Naive thymus-derived CD4-positive, alpha-beta T cell (primary cell): ENCODE measurements at regions not wholly inside any gene's neighbourhood (a gene's known extent, or its start where the extent isn't known, plus 50 kb on each side); places are given as distances from the start of the nearest gene placed in this dataset.
"Not testable (repeated sequence)": the region's sequence is repeated elsewhere in the genome, so short reads cannot be mapped to it uniquely, and the experiment has no call there.

ENCODE experiments used
- ATAC-seq: fragments of 150-1000 bp; cut with Tn5 transposase; 2 replicates; pipeline ENCODE4 v1.10.0; 2021; ENCODE audit warnings: mild to moderate bottlenecking, moderate library complexity
- CTCF ChIA-PET: fragments of 350-600 bp; sonication (Branson Sonifier 250); formaldehyde crosslinking; loops from one replicate; lab custom pipeline; 2021; ENCODE audit warnings: antibody characterized with exemption; lab: Charles Lee
- POLR2A ChIA-PET: fragments of 350-600 bp; sonication (Branson Sonifier 250); formaldehyde crosslinking; loops from one replicate; lab custom pipeline; 2021; ENCODE audit warnings: antibody characterized with exemption, inconsistent platforms; lab: Charles Lee
- DNase-seq, 9 donors: peaks; one replicate each; pipeline versions ENCODE4 v3.0.0 to v3.0.0-alpha.2; 2020 to 2022; ENCODE audit warnings: mixed read lengths in 1 of 9
- H3K27ac ChIP-seq: one replicate; pipeline ENCODE4 v1.7.0; 2013; ENCODE audit warnings: mild to moderate bottlenecking, low read depth, low read length, moderate library complexity
- H3K27me3 ChIP-seq, 2 donors: one replicate each; pipeline ENCODE4 v1.7.0; 2013; ENCODE audit warnings: low read length in 2 of 2, mild to moderate bottlenecking in 2 of 2, moderate library complexity in 2 of 2; ENCODE audit not compliant: control insufficient read depth in 2 of 2, insufficient read depth in 2 of 2
- H3K36me3 ChIP-seq, 3 experiments: 1 replicate in 2 of 3; 2 replicates in 1 of 3; pipeline ENCODE4 v1.7.0; 2013; ENCODE audit warnings: low read length in 3 of 3, mild to moderate bottlenecking in 3 of 3, moderate library complexity in 1 of 3; ENCODE audit not compliant: insufficient read depth in 3 of 3, control insufficient read depth in 2 of 3
- H3K4me1 ChIP-seq, 2 donors: one replicate each; pipeline ENCODE4 v1.7.0; 2013; ENCODE audit warnings: low read length in 2 of 2, mild to moderate bottlenecking in 2 of 2, moderate library complexity in 1 of 2; ENCODE audit not compliant: control insufficient read depth in 2 of 2, insufficient read depth in 2 of 2
- H3K4me3 ChIP-seq: 2 replicates; pipeline ENCODE4 v1.7.0; 2013; ENCODE audit warnings: mild to moderate bottlenecking, low read length
- H3K9me3 ChIP-seq, 3 experiments: 1 replicate in 2 of 3; 2 replicates in 1 of 3; pipeline ENCODE4 v1.7.0; 2013; ENCODE audit warnings: low read length in 3 of 3; ENCODE audit not compliant: control insufficient read depth in 2 of 3
- H3K27ac Mint-ChIP-seq, 9 donors: one replicate each; pipeline ENCODE4 v1.8.0; 2020 to 2022; ENCODE audit warnings: mixed read lengths in 9 of 9, mild to moderate bottlenecking in 8 of 9, moderate library complexity in 5 of 9, inconsistent platforms in 2 of 9
- H3K27me3 Mint-ChIP-seq, 5 donors: one replicate each; pipeline ENCODE4 v1.8.0; 2021 to 2022; ENCODE audit warnings: mixed read lengths in 5 of 5, mild to moderate bottlenecking in 1 of 5
- H3K36me3 Mint-ChIP-seq, 5 donors: one replicate each; pipeline ENCODE4 v1.8.0; 2020 to 2022; ENCODE audit warnings: mixed read lengths in 5 of 5, mild to moderate bottlenecking in 3 of 5, inconsistent platforms in 1 of 5
- H3K4me1 Mint-ChIP-seq, 7 donors: one replicate each; pipeline ENCODE4 v1.8.0; 2020 to 2022; ENCODE audit warnings: mixed read lengths in 7 of 7, mild to moderate bottlenecking in 3 of 7, inconsistent platforms in 1 of 7
- H3K4me3 Mint-ChIP-seq, 10 donors: one replicate each; pipeline ENCODE4 v1.8.0; 2020 to 2022; ENCODE audit warnings: mild to moderate bottlenecking in 10 of 10, mixed read lengths in 10 of 10, moderate library complexity in 6 of 10, inconsistent platforms in 2 of 10
- H3K9me3 Mint-ChIP-seq, 11 donors: one replicate each; pipeline ENCODE4 v1.8.0; 2020 to 2022; ENCODE audit warnings: mixed read lengths in 11 of 11, mild to moderate bottlenecking in 4 of 11, inconsistent platforms in 1 of 11, moderate library complexity in 1 of 11
- intact Hi-C, 2 donors: fragments of 100-400 bp; cut with micrococcal nuclease; formaldehyde crosslinking; loops; one replicate each; pipeline ENCODE4 v1.15.1; 2023

GRCh38 chr2:44060286-44060685, 64.5 kb upstream of the LRPPRC start:
- H3K27ac ChIP-seq, H3K27me3 Mint-ChIP-seq, ATAC-seq, H3K4me1 Mint-ChIP-seq, H3K4me3 Mint-ChIP-seq, POLR2A ChIA-PET, H3K9me3 Mint-ChIP-seq, DNase-seq, H3K9me3 ChIP-seq, H3K4me3 ChIP-seq, H3K4me1 ChIP-seq, CTCF ChIA-PET, H3K27ac Mint-ChIP-seq, intact Hi-C loops, H3K36me3 Mint-ChIP-seq, H3K36me3 ChIP-seq, H3K27me3 ChIP-seq: not testable (repeated sequence)

- Mint-ChIP-seq H3K27me3 (peaks cover 0 to 14% (median 0%) of the 10 kb centered on the region in 5 donors), H3K9me3 (peaks cover 0 to 1% (median 0%) of the 10 kb centered on the region in 11 donors), H3K36me3 (no peaks in the 10 kb centered on the region), H3K27ac (no peak overlapping the region), H3K4me3 (no peak overlapping the region), H3K4me1 (peaks cover 0 to 1% (median 0%) of the 10 kb centered on the region in 7 donors)
- ChIA-PET CTCF (no interaction called here), POLR2A (no interaction called here)
- H3K27ac ChIP-seq = no peak overlapping the region
- no peaks in the 10 kb centered on the region for H3K9me3 ChIP-seq
- no peaks in the 10 kb centered on the region for H3K27me3 ChIP-seq
- H3K4me1 ChIP-seq = no peaks in the 10 kb centered on the region
- no peak overlapping the region for H3K4me3 ChIP-seq
- DNase-seq (no peak), ATAC-seq (no peak)
- intact Hi-C loops = no loop called here
- no peaks in the 10 kb centered on the region for H3K36me3 ChIP-seq
Observed at GRCh38 chr2:44060990-44061389, 65.2 kb upstream of the LRPPRC start.

DNA sequence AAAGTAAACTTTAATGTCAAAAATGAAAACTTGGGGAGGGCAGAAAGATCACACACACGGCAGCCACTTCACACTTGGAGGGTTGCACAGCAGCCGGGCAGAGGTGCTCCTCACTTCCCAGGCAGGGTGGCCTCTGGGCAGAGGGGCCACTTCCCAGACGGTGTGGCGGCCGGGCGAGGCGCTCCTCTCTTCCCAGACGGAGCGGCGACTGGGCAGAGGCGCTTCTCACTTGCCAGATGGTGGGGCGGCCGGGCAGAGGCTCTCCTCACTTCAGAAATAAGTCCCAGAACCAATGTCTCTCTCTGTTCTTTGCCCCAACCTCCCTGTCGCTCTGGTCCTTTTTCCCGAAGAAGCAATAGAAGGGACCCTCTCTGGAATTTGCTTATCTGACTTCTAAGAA, 65.7 kb upstream of the LRPPRC start:
- ATAC-seq (no peak), DNase-seq (no peak)
- no peaks in the 10 kb centered on the region for H3K9me3 ChIP-seq
- intact Hi-C loops = no loop called here
- H3K36me3 ChIP-seq = no peaks in the 10 kb centered on the region
- H3K4me3 ChIP-seq = no peak overlapping the region
- H3K27me3 ChIP-seq = no peaks in the 10 kb centered on the region
- no peaks in the 10 kb centered on the region for H3K4me1 ChIP-seq
- no peak overlapping the region for H3K4me3 Mint-ChIP-seq
- H3K9me3 Mint-ChIP-seq = peaks cover 0 to 1% (median 0%) of the 10 kb centered on the region in 11 donors
- no peak overlapping the region for H3K27ac Mint-ChIP-seq
- H3K4me1 Mint-ChIP-seq = no peaks in the 10 kb centered on the region
- ChIA-PET POLR2A (no interaction called here), CTCF (no interaction called here)
- no peak overlapping the region for H3K27ac ChIP-seq
- H3K36me3 Mint-ChIP-seq = no peaks in the 10 kb centered on the region
- peaks cover 0 to 14% (median 0%) of the 10 kb centered on the region in 5 donors for H3K27me3 Mint-ChIP-seq

GRCh38 chr2:44061876-44062275, 66.1 kb upstream of the LRPPRC start:
- POLR2A ChIA-PET = no interaction called here
- Histone ChIP-seq H3K4me3 (no peak overlapping the region), H3K27me3 (no peaks in the 10 kb centered on the region), H3K9me3 (no peaks in the 10 kb centered on the region), H3K36me3 (no peaks in the 10 kb centered on the region), H3K4me1 (no peaks in the 10 kb centered on the region), H3K27ac (no peak overlapping the region)
- Mint-ChIP-seq H3K9me3 (peaks cover 0 to 1% (median 0%) of the 10 kb centered on the region in 11 donors), H3K4me3 (no peak overlapping the region), H3K27ac (no peak overlapping the region), H3K27me3 (peaks cover 0 to 14% (median 0%) of the 10 kb centered on the region in 5 donors), H3K36me3 (no peaks in the 10 kb centered on the region), H3K4me1 (no peaks in the 10 kb centered on the region)
- ATAC-seq = no peak
- no peak for DNase-seq
- intact Hi-C loops = no loop called here
- CTCF ChIA-PET = no interaction called here

GRCh38 chr2:44063033-44063432, 67.2 kb upstream of the LRPPRC start:
- peaks cover 0 to 14% (median 0%) of the 10 kb centered on the region in 5 donors for H3K27me3 Mint-ChIP-seq
- POLR2A ChIA-PET = no interaction called here

DNA sequence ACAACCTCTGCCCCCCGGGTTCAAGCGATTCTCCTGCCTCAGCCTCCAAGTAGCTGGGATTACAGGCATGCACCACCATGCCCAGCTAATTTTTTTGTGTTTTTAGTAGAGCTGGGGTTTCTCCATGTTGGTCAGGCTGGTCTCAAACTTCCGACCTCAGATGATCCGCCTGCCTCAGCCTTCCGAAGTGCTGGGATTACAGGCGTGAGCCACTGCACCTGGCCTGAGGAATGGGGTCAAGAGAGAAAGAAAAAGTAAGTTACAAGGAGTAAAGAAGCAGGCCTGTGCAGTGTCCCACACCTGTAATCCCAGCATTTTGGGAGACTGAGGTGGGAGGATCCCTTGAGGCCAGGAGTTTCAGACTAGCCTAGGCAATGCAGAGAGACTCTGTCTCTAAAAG, 68.5 kb upstream of the LRPPRC start:
- H3K9me3 ChIP-seq, H3K4me3 Mint-ChIP-seq, POLR2A ChIA-PET, H3K4me1 Mint-ChIP-seq, H3K27me3 ChIP-seq, H3K27ac ChIP-seq, H3K36me3 Mint-ChIP-seq, H3K27ac Mint-ChIP-seq, H3K4me1 ChIP-seq, H3K4me3 ChIP-seq, ATAC-seq, intact Hi-C loops, H3K36me3 ChIP-seq, DNase-seq: not testable (repeated sequence)
- Mint-ChIP-seq H3K27me3 (peaks cover 0 to 14% (median 0%) of the 10 kb centered on the region in 5 donors), H3K9me3 (peaks cover 0 to 11% (median 4%) of the 10 kb centered on the region in 11 donors)
- CTCF ChIA-PET = interaction anchor here (1.2 kb wide), 1 partner anchor 9 kb away, joined by 3 read pairs; no protein-coding TSS in a partner anchor

More at GRCh38 chr2:44063033-44063432, 67.2 kb upstream of the LRPPRC start:
- no peaks in the 10 kb centered on the region for H3K27me3 ChIP-seq
- intact Hi-C loops = no loop called here
- Mint-ChIP-seq H3K9me3 (peaks cover 0 to under 1% (median 0%) of the 10 kb centered on the region in 11 donors), H3K4me3 (no peak overlapping the region), H3K36me3 (no peaks in the 10 kb centered on the region), H3K4me1 (no peaks in the 10 kb centered on the region), H3K27ac (no peak overlapping the region)
- H3K27ac ChIP-seq = no peak overlapping the region
- CTCF ChIA-PET = interaction anchor here (0.6 to 0.7 kb wide), 2 partner anchors 370 to 1100 kb away, joined by 3 to 5 read pairs; no protein-coding TSS in a partner anchor
- ATAC-seq (no peak), DNase-seq (no peak)
- no peaks in the 10 kb centered on the region for H3K36me3 ChIP-seq
- no peak overlapping the region for H3K4me3 ChIP-seq
- no peaks in the 10 kb centered on the region for H3K4me1 ChIP-seq
- H3K9me3 ChIP-seq = no peaks in the 10 kb centered on the region

- H3K36me3 Mint-ChIP-seq, H3K27me3 ChIP-seq, H3K27ac ChIP-seq, ATAC-seq, H3K4me3 Mint-ChIP-seq, CTCF ChIA-PET, DNase-seq, POLR2A ChIA-PET, H3K27ac Mint-ChIP-seq, H3K4me1 ChIP-seq, H3K9me3 ChIP-seq, H3K4me1 Mint-ChIP-seq, H3K36me3 ChIP-seq, intact Hi-C loops, H3K4me3 ChIP-seq: not testable (repeated sequence)
- H3K9me3 Mint-ChIP-seq = peaks cover 0 to 19% (median 5%) of the 10 kb centered on the region in 11 donors
- H3K27me3 Mint-ChIP-seq = peaks cover 0 to 21% (median 8%) of the 10 kb centered on the region in 5 donors
Observed at GRCh38 chr2:44067012-44067790, 71.4 kb upstream of the LRPPRC start.
